Breast epithelium (tissue), 4 donors: ENCODE measurements at regions not wholly inside any gene's neighbourhood (a gene's known extent, or its start where the extent isn't known, plus 50 kb on each side); places are given as distances from the start of the nearest gene placed in this dataset.

Source experiments
- DNase-seq, 2 donors: peaks; one replicate each; pipeline ENCODE4 v3.0.0-alpha.2; 2019; ENCODE audit warnings: low spot score in 2 of 2
- H3K27ac ChIP-seq, 2 donors: fragments of 200-600 bp; sonication (generic) in 1 of 2; one replicate each; pipeline ENCODE4 v1.5.1; 2016 to 2019; ENCODE audit warnings: mild to moderate bottlenecking in 1 of 2
- H3K27me3 ChIP-seq, 2 donors: fragments of 200-600 bp; sonication (generic) in 1 of 2; one replicate each; pipeline versions ENCODE4 v1.5.1 to v1.6.0; 2017 to 2019; ENCODE audit warnings: control low read depth in 1 of 2, mild to moderate bottlenecking in 1 of 2
- H3K36me3 ChIP-seq: fragments of 200-600 bp; one replicate; pipeline ENCODE4 v1.5.1; 2019
- H3K4me1 ChIP-seq, 2 donors: fragments of 200-600 bp; sonication (generic); one replicate each; pipeline ENCODE4 v1.5.1; 2016 to 2019; ENCODE audit warnings: control low read depth in 1 of 2
- H3K4me3 ChIP-seq, 3 donors: fragments of 200-600 bp; sonication (generic); 1 replicate in 2 of 3; 2 replicates in 1 of 3; pipeline ENCODE4 v1.5.1; 2016 to 2019; ENCODE audit warnings: mild to moderate bottlenecking in 3 of 3, moderate library complexity in 2 of 3
- H3K9me3 ChIP-seq, 2 donors: fragments of 200-600 bp; sonication (generic) in 1 of 2; one replicate each; pipeline ENCODE4 v1.5.1; 2016 to 2019; ENCODE audit warnings: control low read depth in 1 of 2
- CTCF ChIP-seq, 3 donors: fragments of 450-650 bp; IDR thresholded peaks; one replicate each; pipeline ENCODE4 v1.5.1; 2016 to 2017; ENCODE audit warnings: antibody characterized with exemption in 3 of 3, mild to moderate bottlenecking in 3 of 3, moderate library complexity in 3 of 3
- POLR2A ChIP-seq: fragments of 450-650 bp; IDR thresholded peaks from one replicate; pipeline ENCODE4 v1.6.1; 2016; ENCODE audit warnings: antibody characterized with exemption, mild to moderate bottlenecking, moderate library complexity
- POLR2AphosphoS5 ChIP-seq, 3 donors: sonication (generic); formaldehyde crosslinking; IDR thresholded peaks; one replicate each; pipeline ENCODE4 v1.6.1; 2017; ENCODE audit warnings: antibody characterized with exemption in 3 of 3
- intact Hi-C: fragments of 100-400 bp; cut with DNase I; formaldehyde crosslinking; loops from one replicate; pipeline ENCODE4 v1.15.1; 2023; ENCODE audit warnings: low total_unique reads

GRCh38 chr2:43171789-43172188 is 54.6 kb downstream of the ZFP36L2 start:
- Histone ChIP-seq H3K36me3 (no peaks in the 10 kb centered on the region), H3K27ac (peak overlapping the region; percentile 16 to 35), H3K4me3 (no peak overlapping the region), H3K9me3 (peaks cover 12 to 17% of the 10 kb centered on the region in 2 donors), H3K27me3 (no peaks in the 10 kb centered on the region), H3K4me1 (no peaks in the 10 kb centered on the region)
- DNase-seq = peak in 1 of 2 donors; percentile 44
- TF ChIP-seq POLR2A (no peak), CTCF (IDR thresholded peaks at IDR 0.05) (no peak), POLR2AphosphoS5 (IDR thresholded peaks at IDR 0.05) (no peak)
- intact Hi-C loops = loop anchor here (2.0 kb wide), 1 partner anchor 53 kb away; no protein-coding TSS in a partner anchor

- no peak for DNase-seq
- Histone ChIP-seq H3K27me3 (no peaks in the 10 kb centered on the region), H3K4me1 (no peaks in the 10 kb centered on the region), H3K36me3 (no peaks in the 10 kb centered on the region), H3K9me3 (peaks cover 9% of the 10 kb centered on the region in 2 donors), H3K27ac (peak overlapping the region; percentile 88), H3K4me3 (no peak overlapping the region)
- TF ChIP-seq CTCF (IDR thresholded peaks at IDR 0.05) (no peak), POLR2AphosphoS5 (IDR thresholded peaks at IDR 0.05) (no peak), POLR2A (no peak)
- intact Hi-C loops = no loop called here
Measured at GRCh38 chr2:43170405-43171105, 55.9 kb downstream of the ZFP36L2 start.

GRCh38 chr2:43169987-43170386 is 56.4 kb downstream of the ZFP36L2 start:
- Histone ChIP-seq H3K4me3 (no peak overlapping the region), H3K9me3 (peaks cover 3 to 4% of the 10 kb centered on the region in 2 donors), H3K36me3 (no peaks in the 10 kb centered on the region), H3K4me1 (no peaks in the 10 kb centered on the region), H3K27ac (peak overlapping the region; percentile 88), H3K27me3 (no peaks in the 10 kb centered on the region)
- TF ChIP-seq POLR2A (no peak), POLR2AphosphoS5 (IDR thresholded peaks at IDR 0.05) (no peak), CTCF (IDR thresholded peaks at IDR 0.05) (no peak)
- no peak for DNase-seq
- intact Hi-C loops = no loop called here

- DNase-seq = peak; percentile 50 to 64
- H3K27ac ChIP-seq = peak overlapping the region; percentile 88
- H3K4me1 ChIP-seq = no peaks in the 10 kb centered on the region
- H3K4me3 ChIP-seq = peak overlapping the region in 2 of 3 donors; percentile 11 to 36
- H3K27me3 ChIP-seq = no peaks in the 10 kb centered on the region
- TF ChIP-seq POLR2A (no peak), CTCF (IDR thresholded peaks at IDR 0.05) (no peak), POLR2AphosphoS5 (IDR thresholded peaks at IDR 0.05) (peak in 2 of 3 donors; percentile 7 to 10)
- intact Hi-C loops = no loop called here
- H3K9me3 ChIP-seq = no peaks in the 10 kb centered on the region
- no peaks in the 10 kb centered on the region for H3K36me3 ChIP-seq
Measured at GRCh38 chr2:43169099-43169945, 57.1 kb downstream of the ZFP36L2 start.

- H3K4me1 ChIP-seq = no peaks in the 10 kb centered on the region
- no peaks in the 10 kb centered on the region for H3K27me3 ChIP-seq
- H3K9me3 ChIP-seq = no peaks in the 10 kb centered on the region
- intact Hi-C loops = no loop called here
- H3K4me3 ChIP-seq = no peak overlapping the region
- no peaks in the 10 kb centered on the region for H3K36me3 ChIP-seq
- no peak for DNase-seq
- TF ChIP-seq POLR2AphosphoS5 (IDR thresholded peaks at IDR 0.05) (no peak), CTCF (IDR thresholded peaks at IDR 0.05) (no peak), POLR2A (no peak)
- peak overlapping the region; percentile 88 for H3K27ac ChIP-seq
Measured at GRCh38 chr2:43168016-43168369, 58.4 kb downstream of the ZFP36L2 start.
